ENCODE measurements at regions not wholly inside any gene's neighbourhood (a gene's known extent, or its start where the extent isn't known, plus 50 kb on each side); places are given as distances from the start of the nearest gene placed in this dataset.

DNA sequence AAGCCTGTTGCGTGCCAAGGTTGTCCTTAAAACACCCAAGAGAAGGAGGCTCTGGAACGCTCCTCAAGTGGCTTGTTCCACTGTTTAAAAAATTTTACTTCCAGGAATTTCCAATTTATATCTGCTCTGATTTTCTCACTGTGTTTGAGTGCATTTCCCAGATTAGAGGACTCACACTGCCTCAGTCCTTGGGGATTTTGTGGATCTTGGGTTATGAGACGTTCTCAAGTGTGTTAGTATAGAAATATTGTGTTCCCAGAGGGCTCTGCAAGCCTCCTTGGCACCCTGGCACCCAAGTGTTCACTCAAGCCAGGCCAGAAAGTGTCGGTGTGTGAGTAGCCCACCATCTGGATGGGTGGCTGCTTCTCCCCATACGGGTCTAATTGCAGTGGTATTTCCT lies 192.2 kb downstream of the SNX10 start:
- H3K9me3 ChIP-seq (ENCODE audit: control insufficient read depth in 1 of 2, insufficient read depth in 1 of 2, low read depth in 1 of 2, low read length in 2 of 2), result no peaks in the 10 kb centered on the region
- intact Hi-C loops (cut with micrococcal nuclease), result no loop called here
- H3K9ac ChIP-seq (ENCODE audit: low read length), result no peak overlapping the region
- RAD21 ChIA-PET (ENCODE audit: low non-redundant PET in 1 of 2, low total read pairs in 2 of 2, uncharacterized antibody in 2 of 2, unreplicated experiment in 2 of 2), result no interaction called here
- H3K4me1 ChIP-seq (ENCODE audit: control insufficient read depth in 1 of 2, insufficient read depth in 2 of 2, low read length in 2 of 2), result no peaks in the 10 kb centered on the region
- no TSS peak for BruUV-seq (replicated peaks)
- TF ChIP-seq YY1 (IDR thresholded peaks at IDR 0.05; ENCODE audit: extremely low read depth, insufficient replicate concordance, low read depth, low read length) (no peak), MAX (IDR thresholded peaks at IDR 0.05) (no peak), ZNF274 (IDR thresholded peaks at IDR 0.05; ENCODE audit: low read depth, low read length) (peak; percentile 44)
- H3K9me2 ChIP-seq (ENCODE audit: insufficient read depth), result no peaks in the 10 kb centered on the region
- H2AFZ ChIP-seq (ENCODE audit: low read depth, low read length, poor library complexity, severe bottlenecking), result no peak overlapping the region
- H3K4me3 ChIP-seq (replicated peaks in 1 of 2; ENCODE audit: low read depth in 1 of 2, low read length in 2 of 2), result no peak overlapping the region
- POLR2A ChIA-PET, result no interaction called here
- no peaks in the 10 kb centered on the region for H4K20me1 ChIP-seq (ENCODE audit: insufficient read depth)
- no peak overlapping the region for H3K4me2 ChIP-seq (ENCODE audit: low read length)
- CTCF ChIA-PET, result no interaction called here
- no peak overlapping the region for H3K27ac ChIP-seq (ENCODE audit: low read depth, low read length)
- no peak for ATAC-seq
- no peaks in the 10 kb centered on the region for H3K27me3 ChIP-seq (ENCODE audit: insufficient read depth, low read length)
- H3K36me3 ChIP-seq (ENCODE audit: control insufficient read depth in 1 of 2, insufficient read depth in 2 of 2, low read length in 2 of 2), result no peaks in the 10 kb centered on the region
- no peak for DNase-seq (ENCODE audit: low read depth, low spot score)
- no peaks in the 10 kb centered on the region for H3K79me2 ChIP-seq (ENCODE audit: insufficient read depth, low read length)

DNA sequence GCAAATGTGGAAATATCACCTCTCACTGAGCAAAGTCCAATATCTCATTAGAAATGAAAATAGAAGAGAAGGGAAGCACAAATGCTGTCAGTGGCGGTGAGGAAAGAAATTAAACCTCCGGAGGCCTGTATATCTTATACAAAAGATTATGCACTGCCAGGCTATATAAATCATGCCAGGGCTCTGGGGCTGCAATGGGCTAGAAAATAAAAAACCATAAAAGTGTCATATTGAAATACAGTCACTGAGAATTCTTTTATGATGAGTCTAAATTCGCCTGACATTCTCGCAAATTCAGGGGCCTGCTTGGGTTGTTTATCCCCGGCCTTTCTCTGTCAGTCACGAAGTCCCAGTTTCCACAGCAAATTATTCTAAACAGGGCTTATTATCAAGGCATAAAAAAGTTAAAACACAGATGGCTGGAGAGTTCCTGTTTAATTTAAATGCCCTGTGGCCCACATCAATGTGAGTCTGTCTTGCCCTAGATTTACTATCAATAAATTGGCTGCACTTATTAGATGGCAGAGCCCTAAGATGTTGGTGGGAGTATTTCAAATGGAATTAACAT lies 193.8 kb downstream of the SNX10 start:
- no peaks in the 10 kb centered on the region for H3K36me3 ChIP-seq (ENCODE audit: control insufficient read depth in 1 of 2, insufficient read depth in 2 of 2, low read length in 2 of 2)
- no peaks in the 10 kb centered on the region for H3K9me3 ChIP-seq (ENCODE audit: control insufficient read depth in 1 of 2, insufficient read depth in 1 of 2, low read depth in 1 of 2, low read length in 2 of 2)
- intact Hi-C loops (cut with micrococcal nuclease), result no loop called here
- H3K4me3 ChIP-seq (replicated peaks in 1 of 2; ENCODE audit: low read depth in 1 of 2, low read length in 2 of 2), result no peak overlapping the region
- H4K20me1 ChIP-seq (ENCODE audit: insufficient read depth), result no peaks in the 10 kb centered on the region
- no peaks in the 10 kb centered on the region for H3K79me2 ChIP-seq (ENCODE audit: insufficient read depth, low read length)
- ChIA-PET RAD21 (ENCODE audit: low non-redundant PET in 1 of 2, low total read pairs in 2 of 2, uncharacterized antibody in 2 of 2, unreplicated experiment in 2 of 2) (no interaction called here), CTCF (no interaction called here), POLR2A (no interaction called here)
- no peak overlapping the region for H2AFZ ChIP-seq (ENCODE audit: low read depth, low read length, poor library complexity, severe bottlenecking)
- no peak overlapping the region for H3K4me2 ChIP-seq (ENCODE audit: low read length)
- TF ChIP-seq RAD21 (IDR thresholded peaks at IDR 0.05; ENCODE audit: low read depth), result no peak
- H3K4me1 ChIP-seq (ENCODE audit: control insufficient read depth in 1 of 2, insufficient read depth in 2 of 2, low read length in 2 of 2), result no peaks in the 10 kb centered on the region
- no peak overlapping the region for H3K9ac ChIP-seq (ENCODE audit: low read length)
- ATAC-seq (no peak), DNase-seq (ENCODE audit: low read depth, low spot score) (no peak)
- H3K27ac ChIP-seq (ENCODE audit: low read depth, low read length), result no peak overlapping the region
- no TSS peak for BruUV-seq (replicated peaks)
- H3K9me2 ChIP-seq (ENCODE audit: insufficient read depth), result no peaks in the 10 kb centered on the region
- H3K27me3 ChIP-seq (ENCODE audit: insufficient read depth, low read length), result no peaks in the 10 kb centered on the region
